Bronchial epithelial cell (primary cell): ENCODE measurements at regions not wholly inside any gene's neighbourhood (a gene's known extent, or its start where the extent isn't known, plus 50 kb on each side); places are given as distances from the start of the nearest gene placed in this dataset.
"Not testable (repeated sequence)": the region's sequence is repeated elsewhere in the genome, so short reads cannot be mapped to it uniquely, and the experiment has no call there.

ENCODE experiments used
- DNase-seq: peaks from one replicate; pipeline ENCODE4 v3.0.0-alpha.2; 2010; ENCODE audit warnings: low read depth
- FAIRE-seq: peaks from 2 replicates; lab custom pipeline; 2011; peaks lifted over from hg19 to GRCh38; lab: Jason Lieb, UNC
- H3K27me3 ChIP-seq: 2 replicates; pipeline ENCODE4 v1.5.1; 2011; ENCODE audit warnings: low read length; ENCODE audit not compliant: control insufficient read depth, insufficient read depth
- H3K36me3 ChIP-seq: 2 replicates; pipeline ENCODE4 v1.5.1; 2011; ENCODE audit warnings: low read length; ENCODE audit not compliant: control insufficient read depth, insufficient read depth
- H3K4me3 ChIP-seq: 2 replicates; pipeline ENCODE4 v1.5.1; 2011; ENCODE audit warnings: mild to moderate bottlenecking, low read depth, low read length, control low read depth
- CTCF ChIP-seq: IDR thresholded peaks from 2 replicates; pipeline ENCODE4 v1.5.1; 2011; ENCODE audit warnings: mild to moderate bottlenecking, moderate library complexity, low read length, control low read depth, inconsistent platforms; ENCODE audit not compliant: insufficient read depth, severe bottlenecking

- no peak for DNase-seq
- no peak overlapping the region for H3K4me3 ChIP-seq
- no peak for FAIRE-seq
- H3K27me3 ChIP-seq: no peaks in the 10 kb centered on the region
- H3K36me3 ChIP-seq: no peaks in the 10 kb centered on the region
- no peak for TF ChIP-seq CTCF
Measured at GRCh38 chr5:62896121-62896893, 317.7 kb downstream of the LRRC70 start.

GRCh38 chr5:62886603-62887315 lies 308.1 kb downstream of the LRRC70 start:
- DNase-seq: no peak

GRCh38 chr5:62837330-62837729 lies 258.7 kb downstream of the LRRC70 start:
- not testable (repeated sequence) for H3K36me3 ChIP-seq, H3K4me3 ChIP-seq, FAIRE-seq, H3K27me3 ChIP-seq, DNase-seq

More at GRCh38 chr5:62886603-62887315, 308.1 kb downstream of the LRRC70 start:
- TF ChIP-seq CTCF: no peak
- H3K4me3 ChIP-seq: no peak overlapping the region
- no peaks in the 10 kb centered on the region for H3K27me3 ChIP-seq
- no peaks in the 10 kb centered on the region for H3K36me3 ChIP-seq
- no peak for FAIRE-seq

GRCh38 chr5:62829604-62829986 lies 251.0 kb downstream of the LRRC70 start:
- DNase-seq: no peak
- Histone ChIP-seq H3K4me3 (no peak overlapping the region), H3K27me3 (no peaks in the 10 kb centered on the region), H3K36me3 (no peaks in the 10 kb centered on the region)
- no peak for TF ChIP-seq CTCF
- no peak for FAIRE-seq

- no peak for TF ChIP-seq CTCF
- no peaks in the 10 kb centered on the region for H3K27me3 ChIP-seq
- H3K36me3 ChIP-seq: no peaks in the 10 kb centered on the region
- no peak for DNase-seq
- FAIRE-seq: no peak
- no peak overlapping the region for H3K4me3 ChIP-seq
Measured at GRCh38 chr5:62828742-62829603, 250.4 kb downstream of the LRRC70 start.
